ENCODE measurements at regions not wholly inside any gene's neighbourhood (a gene's known extent, or its start where the extent isn't known, plus 50 kb on each side); places are given as distances from the start of the nearest gene placed in this dataset.
"Not testable (repeated sequence)": the region's sequence is repeated elsewhere in the genome, so short reads cannot be mapped to it uniquely, and the experiment has no call there.

GRCh38 chr2:40700231-40700954 is 248.5 kb upstream of the SLC8A1 start:
- Mint-ChIP-seq H3K4me3 (no peak overlapping the region), H3K4me1 (ENCODE audit: low read depth) (no peaks in the 10 kb centered on the region), H3K27ac (no peak overlapping the region), H3K27me3 (no peaks in the 10 kb centered on the region), H3K36me3 (no peaks in the 10 kb centered on the region), H3K9me3 (ENCODE audit: low read depth) (no peaks in the 10 kb centered on the region)

GRCh38 chr2:40712197-40712894 is 260.5 kb upstream of the SLC8A1 start:
- not testable (repeated sequence) for H3K4me1 Mint-ChIP-seq (ENCODE audit: low read depth); H3K9me3 Mint-ChIP-seq (ENCODE audit: low read depth); H3K27ac Mint-ChIP-seq; H3K4me3 Mint-ChIP-seq; H3K36me3 Mint-ChIP-seq; H3K27me3 Mint-ChIP-seq

GRCh38 chr2:40716879-40717278 is 265.0 kb upstream of the SLC8A1 start:
- no peak overlapping the region for H3K4me3 Mint-ChIP-seq
- no peaks in the 10 kb centered on the region for H3K9me3 Mint-ChIP-seq (ENCODE audit: low read depth)
- H3K27ac Mint-ChIP-seq = no peak overlapping the region
- H3K4me1 Mint-ChIP-seq (ENCODE audit: low read depth) = no peaks in the 10 kb centered on the region
- no peaks in the 10 kb centered on the region for H3K36me3 Mint-ChIP-seq
- H3K27me3 Mint-ChIP-seq = no peaks in the 10 kb centered on the region

GRCh38 chr2:40719414-40719813 is 267.5 kb upstream of the SLC8A1 start:
- no peaks in the 10 kb centered on the region for H3K36me3 Mint-ChIP-seq
- no peaks in the 10 kb centered on the region for H3K27me3 Mint-ChIP-seq
- no peak overlapping the region for H3K27ac Mint-ChIP-seq
- no peak overlapping the region for H3K4me3 Mint-ChIP-seq
- H3K9me3 Mint-ChIP-seq (ENCODE audit: low read depth) = no peaks in the 10 kb centered on the region
- no peaks in the 10 kb centered on the region for H3K4me1 Mint-ChIP-seq (ENCODE audit: low read depth)

- Mint-ChIP-seq H3K9me3 (ENCODE audit: low read depth) (no peaks in the 10 kb centered on the region), H3K27ac (no peak overlapping the region), H3K4me1 (ENCODE audit: low read depth) (no peaks in the 10 kb centered on the region), H3K4me3 (no peak overlapping the region), H3K27me3 (no peaks in the 10 kb centered on the region), H3K36me3 (no peaks in the 10 kb centered on the region)
These were observed 269.7 kb upstream of the SLC8A1 start for GRCh38 chr2:40721595-40721994.

- no peaks in the 10 kb centered on the region for H3K27me3 Mint-ChIP-seq
- no peaks in the 10 kb centered on the region for H3K9me3 Mint-ChIP-seq (ENCODE audit: low read depth)
- H3K27ac Mint-ChIP-seq = no peak overlapping the region
- H3K36me3 Mint-ChIP-seq = no peaks in the 10 kb centered on the region
- H3K4me1 Mint-ChIP-seq (ENCODE audit: low read depth) = no peaks in the 10 kb centered on the region
- H3K4me3 Mint-ChIP-seq = no peak overlapping the region
These were observed 271.3 kb upstream of the SLC8A1 start for GRCh38 chr2:40723194-40723593.

- H3K4me3 Mint-ChIP-seq = no peak overlapping the region
- H3K27me3 Mint-ChIP-seq = no peaks in the 10 kb centered on the region
- H3K36me3 Mint-ChIP-seq = no peaks in the 10 kb centered on the region
- no peaks in the 10 kb centered on the region for H3K4me1 Mint-ChIP-seq (ENCODE audit: low read depth)
- no peak overlapping the region for H3K27ac Mint-ChIP-seq
- H3K9me3 Mint-ChIP-seq (ENCODE audit: low read depth) = no peaks in the 10 kb centered on the region
These were observed 273.1 kb upstream of the SLC8A1 start for GRCh38 chr2:40725040-40725439.

- no peaks in the 10 kb centered on the region for H3K36me3 Mint-ChIP-seq
- H3K4me3 Mint-ChIP-seq = no peak overlapping the region
- no peaks in the 10 kb centered on the region for H3K9me3 Mint-ChIP-seq (ENCODE audit: low read depth)
- H3K4me1 Mint-ChIP-seq (ENCODE audit: low read depth) = no peaks in the 10 kb centered on the region
- H3K27ac Mint-ChIP-seq = no peak overlapping the region
- no peaks in the 10 kb centered on the region for H3K27me3 Mint-ChIP-seq
These were observed 274.1 kb upstream of the SLC8A1 start for GRCh38 chr2:40725950-40726349.

- no peak overlapping the region for H3K27ac Mint-ChIP-seq
- no peaks in the 10 kb centered on the region for H3K4me1 Mint-ChIP-seq (ENCODE audit: low read depth)
- no peak overlapping the region for H3K4me3 Mint-ChIP-seq
- no peaks in the 10 kb centered on the region for H3K36me3 Mint-ChIP-seq
- no peaks in the 10 kb centered on the region for H3K27me3 Mint-ChIP-seq
- H3K9me3 Mint-ChIP-seq (ENCODE audit: low read depth) = no peaks in the 10 kb centered on the region
These were observed 282.9 kb upstream of the SLC8A1 start for GRCh38 chr2:40734797-40735196.

- Mint-ChIP-seq H3K27ac (no peak overlapping the region), H3K4me1 (ENCODE audit: low read depth) (no peaks in the 10 kb centered on the region), H3K9me3 (ENCODE audit: low read depth) (peaks cover 5% of the 10 kb centered on the region), H3K4me3 (no peak overlapping the region), H3K27me3 (no peaks in the 10 kb centered on the region), H3K36me3 (no peaks in the 10 kb centered on the region)
These were observed 285.3 kb upstream of the SLC8A1 start for GRCh38 chr2:40737180-40737579.

- Mint-ChIP-seq H3K27ac (no peak overlapping the region), H3K9me3 (ENCODE audit: low read depth) (peaks cover 5% of the 10 kb centered on the region)
These were observed 288.5 kb upstream of the SLC8A1 start for GRCh38 chr2:40740419-40740818.

GRCh38 chr2:40741532-40741931 is 289.6 kb upstream of the SLC8A1 start:
- no peaks in the 10 kb centered on the region for H3K36me3 Mint-ChIP-seq
- no peaks in the 10 kb centered on the region for H3K27me3 Mint-ChIP-seq
- H3K4me1 Mint-ChIP-seq (ENCODE audit: low read depth) = no peaks in the 10 kb centered on the region
- peaks cover 5% of the 10 kb centered on the region for H3K9me3 Mint-ChIP-seq (ENCODE audit: low read depth)
- no peak overlapping the region for H3K4me3 Mint-ChIP-seq
- no peak overlapping the region for H3K27ac Mint-ChIP-seq

More at GRCh38 chr2:40740419-40740818, 288.5 kb upstream of the SLC8A1 start:
- Mint-ChIP-seq H3K36me3 (no peaks in the 10 kb centered on the region), H3K4me1 (ENCODE audit: low read depth) (no peaks in the 10 kb centered on the region), H3K27me3 (no peaks in the 10 kb centered on the region), H3K4me3 (no peak overlapping the region)

GRCh38 chr2:40746191-40746590 is 294.3 kb upstream of the SLC8A1 start:
- Mint-ChIP-seq H3K9me3 (ENCODE audit: low read depth) (no peaks in the 10 kb centered on the region), H3K4me3 (no peak overlapping the region), H3K4me1 (ENCODE audit: low read depth) (no peaks in the 10 kb centered on the region), H3K27ac (no peak overlapping the region), H3K27me3 (no peaks in the 10 kb centered on the region), H3K36me3 (no peaks in the 10 kb centered on the region)

- Mint-ChIP-seq H3K36me3 (no peaks in the 10 kb centered on the region), H3K4me1 (ENCODE audit: low read depth) (no peaks in the 10 kb centered on the region), H3K4me3 (no peak overlapping the region), H3K9me3 (ENCODE audit: low read depth) (no peaks in the 10 kb centered on the region), H3K27ac (no peak overlapping the region), H3K27me3 (no peaks in the 10 kb centered on the region)
These were observed 300.1 kb upstream of the SLC8A1 start for GRCh38 chr2:40751981-40752380.

GRCh38 chr2:40752796-40753195 is 300.9 kb upstream of the SLC8A1 start:
- Mint-ChIP-seq H3K9me3 (ENCODE audit: low read depth) (no peaks in the 10 kb centered on the region), H3K4me3 (no peak overlapping the region), H3K36me3 (no peaks in the 10 kb centered on the region), H3K27ac (no peak overlapping the region), H3K4me1 (ENCODE audit: low read depth) (no peaks in the 10 kb centered on the region), H3K27me3 (no peaks in the 10 kb centered on the region)

GRCh38 chr2:40754912-40755311 is 303.0 kb upstream of the SLC8A1 start:
- H3K4me3 Mint-ChIP-seq = no peak overlapping the region
- no peaks in the 10 kb centered on the region for H3K36me3 Mint-ChIP-seq
- H3K27ac Mint-ChIP-seq = no peak overlapping the region
- no peaks in the 10 kb centered on the region for H3K27me3 Mint-ChIP-seq
- no peaks in the 10 kb centered on the region for H3K4me1 Mint-ChIP-seq (ENCODE audit: low read depth)
- H3K9me3 Mint-ChIP-seq (ENCODE audit: low read depth) = no peaks in the 10 kb centered on the region
